Ectodermal cell (in vitro differentiated cells): ENCODE measurements at regions not wholly inside any gene's neighbourhood (a gene's known extent, or its start where the extent isn't known, plus 50 kb on each side); places are given as distances from the start of the nearest gene placed in this dataset.

ENCODE experiments used
- H3K27ac ChIP-seq: 2 replicates; pipeline ENCODE4 v1.7.0; 2013; ENCODE audit warnings: mild to moderate bottlenecking, low read depth, low read length; ENCODE audit not compliant: insufficient read depth, poor library complexity, severe bottlenecking
- H3K27me3 ChIP-seq: 2 replicates; pipeline ENCODE4 v1.7.0; 2013; ENCODE audit warnings: mild to moderate bottlenecking, low read length; ENCODE audit not compliant: insufficient read depth, control insufficient read depth, poor library complexity, severe bottlenecking
- H3K36me3 ChIP-seq: one replicate; pipeline ENCODE4 v1.7.0; 2013; ENCODE audit warnings: low read length; ENCODE audit not compliant: control insufficient read depth, insufficient read depth
- H3K4me1 ChIP-seq: one replicate; pipeline ENCODE4 v1.7.0; 2013; ENCODE audit warnings: low read length; ENCODE audit not compliant: control insufficient read depth, insufficient read depth
- H3K4me3 ChIP-seq: 2 replicates; pipeline ENCODE4 v1.7.0; 2013; ENCODE audit warnings: low read depth, low read length, control low read depth; ENCODE audit not compliant: insufficient read depth
- H3K9me3 ChIP-seq: 2 replicates; pipeline ENCODE4 v1.7.0; 2013; ENCODE audit warnings: mild to moderate bottlenecking, low read length, moderate library complexity; ENCODE audit not compliant: control insufficient read depth
- WGBS, 2 experiments: methylation state at CpG; one replicate each; pipeline ENCODE4 v1.1.7; 2013; ENCODE audit warnings: missing lambda C conversion rate in 2 of 2; 5-methylcytosine and 5-hydroxymethylcytosine counted together

DNA sequence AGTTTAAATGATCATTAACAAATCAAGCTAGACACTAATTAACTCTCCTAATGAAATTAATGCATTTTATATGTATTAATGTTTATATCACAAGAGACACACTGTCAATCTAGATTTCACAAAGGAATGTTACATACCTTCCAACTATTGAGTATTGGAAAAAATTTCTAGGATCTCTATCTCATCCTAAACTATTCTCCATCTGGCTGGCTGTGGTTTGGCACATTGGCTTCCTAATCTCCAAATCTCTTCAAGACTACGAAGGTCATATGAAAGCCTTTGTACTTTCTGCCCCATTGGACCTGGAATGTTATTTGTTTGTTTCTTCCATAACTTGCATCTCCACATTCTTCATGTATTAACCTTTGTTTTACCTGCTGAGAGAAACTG is 1160.0 kb downstream of the ADGRL3 start:
- Histone ChIP-seq H3K4me1 (no peaks in the 10 kb centered on the region), H3K36me3 (no peaks in the 10 kb centered on the region), H3K27me3 (no peaks in the 10 kb centered on the region), H3K9me3 (no peaks in the 10 kb centered on the region), H3K4me3 (no peak overlapping the region), H3K27ac (no peak overlapping the region)
- 82 to 94% methylated on average over 1 of the region's 1 CpG for WGBS, 2 experiments

DNA sequence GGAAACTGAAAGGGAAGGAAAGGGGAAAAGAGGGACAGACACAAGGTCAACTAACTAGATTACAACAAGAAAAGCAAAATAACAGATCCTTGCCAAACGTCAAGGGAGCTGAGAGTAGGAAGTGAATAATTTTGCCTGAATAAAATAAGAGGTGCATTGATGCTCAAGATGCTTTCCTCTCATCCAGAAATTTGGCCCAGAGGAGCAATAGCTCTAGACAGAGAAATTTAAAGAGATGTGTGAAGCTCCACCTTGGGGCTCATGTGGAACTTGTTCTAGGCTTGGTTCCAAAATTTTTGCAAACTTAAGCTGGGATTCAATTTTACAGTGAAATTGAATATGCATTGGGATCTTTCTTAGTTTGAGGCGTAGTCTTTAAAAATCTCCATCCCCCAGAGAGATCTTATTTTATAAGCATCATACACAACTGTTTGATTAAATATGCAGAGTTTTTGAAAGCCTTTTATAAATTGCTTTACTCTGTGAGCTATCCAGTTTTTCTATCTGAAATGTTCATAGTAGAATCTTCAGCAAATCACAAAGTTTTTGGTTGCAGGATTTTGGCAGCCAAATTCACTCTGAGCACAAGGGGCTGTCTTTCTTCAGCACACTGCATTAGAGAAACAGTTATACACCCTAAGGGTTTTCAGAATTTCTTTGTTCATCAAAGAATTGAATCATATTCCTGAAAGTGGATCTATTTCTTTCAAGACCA is 1159.5 kb downstream of the ADGRL3 start:
- 75 to 84% methylated on average over 1 of the region's 2 CpGs for WGBS, 2 experiments
- H3K9me3 ChIP-seq: no peaks in the 10 kb centered on the region
- no peak overlapping the region for H3K27ac ChIP-seq
- H3K4me3 ChIP-seq: no peak overlapping the region
- no peaks in the 10 kb centered on the region for H3K27me3 ChIP-seq
- H3K36me3 ChIP-seq: no peaks in the 10 kb centered on the region
- no peaks in the 10 kb centered on the region for H3K4me1 ChIP-seq

DNA sequence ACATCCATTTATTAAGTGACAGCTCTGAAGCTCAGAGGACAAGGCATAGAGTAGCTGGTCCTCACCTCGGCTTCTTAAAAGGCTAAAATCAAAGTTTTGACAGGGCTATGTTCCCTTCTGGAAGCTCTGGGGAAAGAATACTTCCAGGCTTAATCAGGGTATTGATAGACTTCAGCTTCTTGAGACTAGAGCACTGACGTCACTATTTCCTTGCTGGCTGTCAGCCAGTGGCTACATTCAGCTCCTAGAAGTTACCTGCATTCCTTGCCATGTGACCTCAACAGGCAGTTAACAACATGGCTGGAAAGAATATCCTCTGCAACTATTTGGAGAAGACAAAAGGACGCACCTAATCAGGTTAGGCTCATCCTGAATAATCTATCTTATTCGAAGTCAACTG is 1144.8 kb downstream of the ADGRL3 start:
- no peaks in the 10 kb centered on the region for H3K9me3 ChIP-seq
- no peak overlapping the region for H3K27ac ChIP-seq
- 87 to 89% methylated on average over 4 of the region's 4 CpGs for WGBS, 2 experiments
- H3K4me3 ChIP-seq: no peak overlapping the region
- H3K4me1 ChIP-seq: no peaks in the 10 kb centered on the region
- no peaks in the 10 kb centered on the region for H3K27me3 ChIP-seq
- no peaks in the 10 kb centered on the region for H3K36me3 ChIP-seq

DNA sequence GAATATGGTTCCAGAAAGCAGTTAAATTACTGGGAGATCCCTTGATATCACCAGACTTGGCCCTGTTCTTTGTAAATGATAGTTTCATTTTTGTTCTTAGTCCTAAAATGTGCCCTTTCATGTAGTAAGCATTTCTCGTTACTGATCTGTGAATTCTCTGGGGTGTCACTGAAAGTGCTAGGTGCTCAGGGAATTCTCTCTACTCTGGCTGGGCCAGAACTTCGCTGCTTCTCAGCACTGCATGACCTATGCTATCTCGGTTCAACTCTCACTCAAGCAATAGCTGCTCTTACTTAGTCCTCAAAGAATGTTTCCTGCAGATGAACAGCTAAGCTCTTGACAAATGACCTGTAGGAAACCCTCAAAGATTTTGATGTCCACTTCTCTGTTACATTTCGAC is 1144.3 kb downstream of the ADGRL3 start:
- Histone ChIP-seq H3K27me3 (no peaks in the 10 kb centered on the region), H3K36me3 (no peaks in the 10 kb centered on the region), H3K4me1 (no peaks in the 10 kb centered on the region), H3K9me3 (no peaks in the 10 kb centered on the region), H3K4me3 (no peak overlapping the region), H3K27ac (no peak overlapping the region)
- WGBS, 2 experiments: 93 to 94% methylated on average over 4 of the region's 4 CpGs

DNA sequence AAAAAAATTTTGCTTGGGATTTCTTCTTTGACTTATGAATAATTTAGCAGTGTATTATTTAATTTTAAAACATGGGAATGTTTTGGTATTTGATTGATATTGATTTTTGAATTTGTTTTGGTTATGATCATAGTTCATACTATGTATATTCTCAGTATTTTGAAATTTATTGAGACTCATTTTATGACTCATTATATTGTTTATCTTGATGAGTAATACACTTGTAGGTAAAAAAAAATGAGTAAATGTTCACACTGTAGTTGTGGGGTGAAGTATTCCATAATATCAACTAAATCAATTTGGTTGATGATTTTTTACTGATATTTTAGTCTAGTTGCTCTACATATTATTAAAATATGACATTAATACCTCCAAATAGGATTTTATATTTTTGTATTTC is 1142.2 kb downstream of the ADGRL3 start:
- Histone ChIP-seq H3K27ac (no peak overlapping the region), H3K9me3 (no peaks in the 10 kb centered on the region), H3K4me1 (no peaks in the 10 kb centered on the region), H3K36me3 (no peaks in the 10 kb centered on the region), H3K27me3 (no peaks in the 10 kb centered on the region), H3K4me3 (no peak overlapping the region)

DNA sequence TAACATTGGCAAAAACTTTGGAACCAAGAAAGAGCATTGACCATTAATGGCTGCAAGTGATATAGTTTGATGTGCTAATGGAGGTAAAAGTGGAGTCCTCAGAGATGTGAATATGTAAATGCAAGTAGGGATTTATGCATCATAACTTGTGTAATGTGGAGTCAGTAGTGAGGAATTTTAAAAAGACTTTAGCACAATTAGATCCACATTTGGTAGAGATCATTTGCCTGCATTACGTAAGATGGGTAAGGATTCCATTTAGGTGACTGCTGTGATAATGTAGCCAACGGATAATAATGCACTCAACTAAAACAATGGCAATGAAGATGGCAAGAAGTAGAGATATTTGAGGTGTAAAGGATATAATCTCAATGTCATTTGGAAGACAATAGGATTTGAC is 1128.4 kb downstream of the ADGRL3 start:
- WGBS, 2 experiments: 97 to 100% methylated on average over 2 of the region's 2 CpGs
- H3K27ac ChIP-seq: no peak overlapping the region
- H3K4me1 ChIP-seq: no peaks in the 10 kb centered on the region
- no peaks in the 10 kb centered on the region for H3K9me3 ChIP-seq
- no peaks in the 10 kb centered on the region for H3K36me3 ChIP-seq
- no peaks in the 10 kb centered on the region for H3K27me3 ChIP-seq
- H3K4me3 ChIP-seq: no peak overlapping the region

DNA sequence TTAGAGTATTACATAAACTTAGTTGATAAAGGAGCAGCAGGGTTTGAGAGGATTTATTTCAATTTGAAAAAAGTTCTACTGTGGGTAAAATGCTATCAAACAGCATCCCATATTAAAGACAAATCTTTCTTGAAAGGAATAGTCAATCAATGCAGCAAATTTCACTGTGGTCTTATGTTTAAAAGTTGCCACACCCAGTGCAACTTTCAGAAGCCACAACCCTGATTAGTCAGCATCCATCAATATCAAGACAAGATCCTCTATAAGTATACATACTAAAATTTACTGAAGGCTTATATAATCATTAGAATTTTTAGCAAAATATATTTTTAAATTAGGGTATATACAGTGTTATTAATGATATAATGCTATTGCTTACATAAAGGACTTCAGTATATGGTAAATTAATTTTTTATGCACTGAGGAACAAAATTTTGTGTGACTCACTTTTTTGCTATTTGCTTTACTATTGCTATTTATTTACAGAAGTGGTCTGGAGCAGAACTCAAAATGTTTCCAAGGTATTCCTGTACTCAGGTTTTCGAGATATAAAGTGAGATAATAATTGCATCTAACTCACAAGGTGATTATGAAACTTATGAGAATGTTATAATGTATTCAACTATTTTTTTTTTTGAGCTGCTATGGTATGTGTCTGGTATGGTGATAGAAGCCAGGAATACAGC is 1127.6 kb downstream of the ADGRL3 start:
- Histone ChIP-seq H3K36me3 (no peaks in the 10 kb centered on the region), H3K4me3 (no peak overlapping the region), H3K9me3 (no peaks in the 10 kb centered on the region), H3K4me1 (no peaks in the 10 kb centered on the region), H3K27ac (no peak overlapping the region), H3K27me3 (no peaks in the 10 kb centered on the region)
- 83% methylated on average over 1 of the region's 1 CpG; no CpG with 5 or more reads in 1 of the 2 experiments for WGBS, 2 experiments

DNA sequence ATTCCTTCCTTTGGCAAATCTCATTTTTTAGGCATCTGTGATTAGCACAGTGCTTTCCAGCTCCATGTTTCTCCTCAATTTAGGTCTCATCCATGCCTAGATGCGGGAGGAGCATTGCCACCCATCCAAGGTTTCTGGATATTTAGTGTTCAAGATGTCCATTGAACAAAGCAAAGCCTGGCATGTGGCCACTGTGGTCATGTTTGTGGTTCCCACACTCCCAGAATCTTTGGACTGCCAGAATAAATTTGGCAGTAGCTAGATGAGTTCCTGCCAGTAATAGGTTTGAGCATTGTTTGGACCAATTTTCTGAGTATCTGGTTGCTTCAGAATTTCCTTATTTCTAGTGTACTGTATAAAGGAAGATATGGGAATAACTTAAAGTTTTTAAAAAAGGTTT is 1124.1 kb downstream of the ADGRL3 start:
- Histone ChIP-seq H3K27me3 (no peaks in the 10 kb centered on the region), H3K36me3 (no peaks in the 10 kb centered on the region), H3K4me3 (no peak overlapping the region), H3K27ac (no peak overlapping the region), H3K4me1 (no peaks in the 10 kb centered on the region), H3K9me3 (no peaks in the 10 kb centered on the region)
- 94 to 98% methylated on average over 1 of the region's 1 CpG for WGBS, 2 experiments

DNA sequence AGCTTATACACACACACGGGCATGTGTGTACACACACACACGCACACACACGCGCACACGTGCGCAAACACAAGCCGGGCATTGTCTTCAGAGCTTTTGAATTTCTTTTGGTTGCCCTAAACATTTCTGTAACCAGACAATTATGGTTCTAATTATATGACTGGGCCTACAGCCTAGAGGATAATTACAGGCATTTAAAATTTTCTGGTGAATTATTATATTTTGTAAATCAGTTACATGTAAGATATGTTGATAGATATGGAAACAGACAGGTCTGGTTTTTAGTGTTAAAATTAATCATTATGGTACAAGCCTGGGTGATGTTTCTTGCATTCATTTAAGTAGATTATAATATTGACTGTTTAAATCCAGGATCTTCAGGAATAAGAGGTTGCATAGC is 1120.5 kb downstream of the ADGRL3 start:
- 96 to 98% methylated on average over 7 of the region's 7 CpGs for WGBS, 2 experiments
- no peaks in the 10 kb centered on the region for H3K9me3 ChIP-seq
- H3K27ac ChIP-seq: no peak overlapping the region
- H3K36me3 ChIP-seq: no peaks in the 10 kb centered on the region
- H3K4me3 ChIP-seq: no peak overlapping the region
- no peaks in the 10 kb centered on the region for H3K4me1 ChIP-seq
- H3K27me3 ChIP-seq: no peaks in the 10 kb centered on the region

DNA sequence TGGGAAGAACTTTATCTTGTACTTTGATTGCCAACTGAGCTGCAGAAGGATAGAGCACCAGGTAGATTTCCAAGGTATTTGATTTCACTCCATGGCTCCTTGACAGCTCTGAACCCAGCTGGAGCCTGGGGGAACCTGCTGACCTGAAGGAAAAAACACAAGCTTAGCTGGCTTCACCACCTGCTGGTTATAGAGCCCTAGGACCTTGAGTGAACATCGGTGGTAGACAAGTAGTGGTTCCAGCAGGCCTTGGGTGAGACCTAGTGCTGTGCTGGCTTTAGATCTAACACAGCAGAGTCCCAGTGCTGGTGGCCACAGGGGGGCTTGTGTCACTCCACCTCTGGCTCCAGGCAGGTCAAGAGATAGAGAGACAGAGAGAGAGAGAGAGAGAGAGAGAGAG is 1102.6 kb downstream of the ADGRL3 start:
- 79 to 80% methylated on average over 1 of the region's 1 CpG for WGBS, 2 experiments
- Histone ChIP-seq H3K27me3 (no peaks in the 10 kb centered on the region), H3K9me3 (no peaks in the 10 kb centered on the region), H3K4me1 (no peaks in the 10 kb centered on the region), H3K4me3 (no peak overlapping the region), H3K27ac (no peak overlapping the region), H3K36me3 (no peaks in the 10 kb centered on the region)
